PC-9 (cell line): ENCODE measurements at regions not wholly inside any gene's neighbourhood (a gene's known extent, or its start where the extent isn't known, plus 50 kb on each side); places are given as distances from the start of the nearest gene placed in this dataset.

Experiments
- BruUV-seq: library from RNA; stranded (reverse); fragments of 400-500 nt; replicated peaks from 2 replicates; lab custom pipeline; 2021; lab: Mats Ljungman, UMichigan
- CTCF ChIA-PET: fragments of 300-600 bp; sonication (Branson Sonifier 250); formaldehyde crosslinking; loops from one replicate; lab custom pipeline; 2022; ENCODE audit warnings: antibody characterized with exemption; lab: Charles Lee
- POLR2A ChIA-PET: fragments of 300-600 bp; sonication (Branson Sonifier 250); formaldehyde crosslinking; loops from one replicate; lab custom pipeline; 2022; ENCODE audit warnings: antibody characterized with exemption; ENCODE audit not compliant: unreplicated experiment; lab: Charles Lee
- DNase-seq, 2 experiments: peaks; one replicate each; pipeline versions ENCODE4 v3.0.0 to v3.0.0-alpha.2; 2015 to 2022; ENCODE audit warnings: mixed read lengths in 1 of 2
- H2AFZ ChIP-seq: fragments of 200-600 bp; sonication (generic); 2 replicates; pipeline ENCODE4 v1.8.1; 2017; ENCODE audit warnings: antibody characterized with exemption
- H3F3A ChIP-seq: fragments of 200-600 bp; sonication (generic); 2 replicates; pipeline ENCODE4 v1.8.1; 2017; ENCODE audit warnings: antibody characterized with exemption, mild to moderate bottlenecking, low read depth; ENCODE audit not compliant: insufficient read depth
- H3K27ac ChIP-seq: fragments of 200-600 bp; sonication (generic); 2 replicates; pipeline ENCODE4 v1.6.1; 2016; ENCODE audit warnings: mixed run types
- H3K27me3 ChIP-seq: fragments of 200-600 bp; sonication (generic); 2 replicates; pipeline ENCODE4 v1.6.1; 2016; ENCODE audit warnings: low read depth, mixed run types; ENCODE audit not compliant: insufficient read depth
- H3K36me3 ChIP-seq: fragments of 200-600 bp; sonication (generic); 2 replicates; pipeline ENCODE4 v1.6.1; 2016; ENCODE audit warnings: low read depth, mixed run types
- H3K4me1 ChIP-seq: fragments of 200-600 bp; sonication (generic); replicated peaks from 2 replicates; pipeline ENCODE4 v1.6.1; 2016; ENCODE audit warnings: mixed run types; ENCODE audit not compliant: insufficient read depth
- H3K4me2 ChIP-seq: fragments of 200-600 bp; sonication (generic); 2 replicates; pipeline ENCODE4 v1.6.1; 2017; ENCODE audit warnings: mixed run types
- H3K4me3 ChIP-seq: fragments of 200-600 bp; sonication (generic); 2 replicates; pipeline ENCODE4 v1.6.1; 2016; ENCODE audit warnings: mixed run types
- H3K79me2 ChIP-seq: fragments of 200-600 bp; sonication (generic); 2 replicates; pipeline ENCODE4 v1.6.1; 2017; ENCODE audit warnings: low read depth, mixed run types
- H3K9me2 ChIP-seq: fragments of 200-600 bp; sonication (generic); 2 replicates; pipeline ENCODE4 v1.8.1; 2017; ENCODE audit warnings: mild to moderate bottlenecking; ENCODE audit not compliant: insufficient read depth
- H3K9me3 ChIP-seq: fragments of 200-600 bp; sonication (generic); 2 replicates; pipeline ENCODE4 v1.8.1; 2016; ENCODE audit warnings: low read depth; ENCODE audit not compliant: insufficient read depth
- H4K20me1 ChIP-seq: fragments of 200-600 bp; sonication (generic); 2 replicates; pipeline ENCODE4 v1.8.1; 2017; ENCODE audit not compliant: insufficient read depth
- EZH2 ChIP-seq: fragments of 200-600 bp; sonication (generic); IDR thresholded peaks from 2 replicates; pipeline ENCODE4 v1.8.0; 2017; ENCODE audit warnings: antibody characterized with exemption, low read depth
- intact Hi-C: fragments of 100-400 bp; cut with micrococcal nuclease; formaldehyde crosslinking; loops from one replicate; pipeline ENCODE4 v1.10.0; 2022; ENCODE audit not compliant: unreplicated experiment
- TF ChIP-seq, protein P1 (sequence below): fragments of 200-600 bp; sonication (generic); conservative IDR thresholded peaks from 2 replicates; pipeline ENCODE4 v1.6.1; 2017; ENCODE audit warnings: mixed run types, antibody characterized with exemption, mild to moderate bottlenecking, moderate library complexity

DNA sequence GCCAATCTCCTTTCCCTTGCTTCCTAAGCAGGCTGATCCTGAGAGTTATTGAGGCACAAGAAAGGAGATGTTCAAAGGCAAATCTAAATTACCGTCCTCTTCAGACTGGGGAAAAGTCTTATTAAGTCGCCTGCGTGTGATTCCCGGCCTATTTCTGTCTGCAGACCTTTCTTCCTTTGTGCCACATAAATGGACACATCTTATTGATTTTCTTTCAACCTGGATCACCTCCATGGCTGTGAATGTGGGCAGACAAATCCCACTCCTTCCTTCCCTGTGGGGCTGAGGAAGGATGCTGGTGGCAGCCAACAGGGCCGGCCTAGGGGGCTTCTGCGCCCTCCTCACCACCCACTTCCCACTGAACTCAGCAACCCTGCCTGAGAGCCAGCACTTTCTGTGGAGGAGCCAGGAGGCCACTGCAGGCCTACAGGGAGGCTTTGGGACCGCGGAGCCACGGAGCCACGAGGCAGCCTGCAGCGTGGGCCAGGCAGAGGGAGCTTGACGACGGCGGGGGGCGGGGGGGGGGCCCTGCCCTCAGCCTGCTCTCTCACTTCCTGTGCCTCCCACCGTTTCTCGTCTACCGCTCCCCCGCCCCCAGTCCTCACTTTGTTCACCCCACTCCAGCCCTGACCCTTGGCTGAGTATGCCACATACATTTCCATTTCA, 73.6 kb upstream of the LMO1 start:
- Histone ChIP-seq H2AFZ (no peak overlapping the region), H3K4me3 (no peak overlapping the region), H3K4me2 (peak overlapping the region; percentile 67), H3K9me2 (no peaks in the 10 kb centered on the region), H3K4me1 (peaks cover 57% of the 10 kb centered on the region), H3K27ac (peak overlapping the region; percentile 71; the same call in 1 of the 2 replicates), H3F3A (peaks cover 34% of the 10 kb centered on the region; the same call in 1 of the 2 replicates), H3K36me3 (no peaks in the 10 kb centered on the region), H4K20me1 (no peaks in the 10 kb centered on the region), H3K27me3 (no peaks in the 10 kb centered on the region), H3K79me2 (no peaks in the 10 kb centered on the region), H3K9me3 (no peaks in the 10 kb centered on the region)
- no peak for DNase-seq
- ChIA-PET CTCF (no interaction called here), POLR2A (no interaction called here)
- TF ChIP-seq, protein P1, sequence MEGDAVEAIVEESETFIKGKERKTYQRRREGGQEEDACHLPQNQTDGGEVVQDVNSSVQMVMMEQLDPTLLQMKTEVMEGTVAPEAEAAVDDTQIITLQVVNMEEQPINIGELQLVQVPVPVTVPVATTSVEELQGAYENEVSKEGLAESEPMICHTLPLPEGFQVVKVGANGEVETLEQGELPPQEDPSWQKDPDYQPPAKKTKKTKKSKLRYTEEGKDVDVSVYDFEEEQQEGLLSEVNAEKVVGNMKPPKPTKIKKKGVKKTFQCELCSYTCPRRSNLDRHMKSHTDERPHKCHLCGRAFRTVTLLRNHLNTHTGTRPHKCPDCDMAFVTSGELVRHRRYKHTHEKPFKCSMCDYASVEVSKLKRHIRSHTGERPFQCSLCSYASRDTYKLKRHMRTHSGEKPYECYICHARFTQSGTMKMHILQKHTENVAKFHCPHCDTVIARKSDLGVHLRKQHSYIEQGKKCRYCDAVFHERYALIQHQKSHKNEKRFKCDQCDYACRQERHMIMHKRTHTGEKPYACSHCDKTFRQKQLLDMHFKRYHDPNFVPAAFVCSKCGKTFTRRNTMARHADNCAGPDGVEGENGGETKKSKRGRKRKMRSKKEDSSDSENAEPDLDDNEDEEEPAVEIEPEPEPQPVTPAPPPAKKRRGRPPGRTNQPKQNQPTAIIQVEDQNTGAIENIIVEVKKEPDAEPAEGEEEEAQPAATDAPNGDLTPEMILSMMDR, result no peak
- TF ChIP-seq EZH2, result no peak
- BruUV-seq, result no TSS peak
- intact Hi-C loops, result no loop called here

DNA sequence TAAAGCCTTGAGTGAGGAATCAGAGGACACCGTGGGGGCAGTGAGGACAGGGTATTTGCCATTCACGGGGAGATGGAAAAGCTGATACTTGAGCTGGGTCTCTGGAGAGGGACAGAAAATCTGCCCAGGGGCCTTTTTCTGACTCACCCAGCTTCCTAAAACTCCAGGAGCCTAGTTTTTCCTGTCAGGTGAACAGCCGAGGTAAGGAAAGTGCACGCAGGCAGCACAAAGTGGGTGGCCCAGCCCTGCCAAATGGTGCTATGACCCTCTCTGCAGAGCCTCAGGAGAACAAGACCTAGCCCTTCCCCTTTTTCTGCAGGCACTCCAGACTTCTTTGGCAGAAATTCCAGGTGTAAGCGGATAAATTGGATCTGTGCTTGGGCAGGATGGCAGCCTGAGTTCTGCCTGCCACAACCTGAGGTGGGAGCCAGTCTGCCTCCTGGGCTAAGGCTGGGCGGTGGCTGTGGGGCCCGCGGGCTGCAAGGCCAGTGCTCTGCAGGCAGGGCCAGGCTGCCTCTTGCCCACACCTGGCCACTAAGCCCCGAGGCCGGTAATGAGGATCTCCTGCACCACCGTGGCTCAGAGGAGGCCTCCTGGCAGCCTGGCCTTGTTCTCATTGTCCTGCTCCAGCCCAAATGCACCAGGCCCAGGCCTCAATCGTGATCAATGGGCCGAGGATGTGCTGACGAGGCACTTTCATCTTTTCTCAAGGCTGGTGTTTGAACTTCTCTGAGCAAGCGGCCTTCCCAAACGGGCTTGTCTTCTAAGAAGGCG, 72.9 kb upstream of the LMO1 start:
- Histone ChIP-seq H4K20me1 (no peaks in the 10 kb centered on the region), H3F3A (peaks cover 32% of the 10 kb centered on the region; the same call in 1 of the 2 replicates), H3K79me2 (no peaks in the 10 kb centered on the region), H3K9me3 (no peaks in the 10 kb centered on the region), H3K36me3 (no peaks in the 10 kb centered on the region), H2AFZ (no peak overlapping the region), H3K27me3 (no peaks in the 10 kb centered on the region), H3K4me3 (peak overlapping the region; percentile 14; the same call in 1 of the 2 replicates), H3K4me1 (peaks cover 49% of the 10 kb centered on the region), H3K9me2 (no peaks in the 10 kb centered on the region), H3K27ac (peak overlapping the region; percentile 71), H3K4me2 (peak overlapping the region; percentile 67)
- CTCF ChIA-PET, result interaction anchor here (0.9 kb wide), 1 partner anchor 18 kb away, joined by 6 read pairs; no protein-coding TSS in a partner anchor
- POLR2A ChIA-PET, result no interaction called here
- TF ChIP-seq EZH2, result no peak
- TF ChIP-seq, protein P1, result no peak
- intact Hi-C loops, result no loop called here
- no TSS peak for BruUV-seq
- peak; percentile 67 to 82 for DNase-seq

DNA sequence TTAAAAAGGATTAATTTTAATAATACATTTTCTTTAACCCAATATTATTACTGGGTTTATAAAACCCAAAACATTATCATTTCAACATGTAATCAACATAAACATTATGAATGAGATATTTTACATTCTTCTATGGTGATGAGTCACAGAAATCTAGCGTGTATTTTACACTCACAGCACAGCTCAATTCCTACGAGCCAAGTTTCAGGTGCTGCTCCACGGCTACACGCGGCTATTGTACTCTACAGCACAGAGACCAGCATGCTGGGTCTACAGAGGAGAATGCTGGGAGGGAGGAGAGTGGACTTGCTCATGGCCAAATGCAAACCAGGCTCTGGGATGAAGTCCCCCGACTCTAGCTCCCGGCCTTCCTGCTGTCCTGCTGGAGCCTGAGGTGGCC, 72.0 kb upstream of the LMO1 start:
- Histone ChIP-seq H2AFZ (no peak overlapping the region), H3K4me2 (peak overlapping the region; percentile 67), H3K27ac (peak overlapping the region; percentile 71), H3K79me2 (no peaks in the 10 kb centered on the region), H4K20me1 (no peaks in the 10 kb centered on the region), H3K9me2 (no peaks in the 10 kb centered on the region), H3K4me3 (no peak overlapping the region; the same call in 1 of the 2 replicates), H3F3A (peaks cover 32% of the 10 kb centered on the region; the same call in 1 of the 2 replicates), H3K4me1 (peaks cover 46% of the 10 kb centered on the region), H3K9me3 (no peaks in the 10 kb centered on the region), H3K36me3 (no peaks in the 10 kb centered on the region), H3K27me3 (no peaks in the 10 kb centered on the region)
- intact Hi-C loops, result loop anchor here (2.0 kb wide), 2 partner anchors 19 to 231 kb away; no protein-coding TSS in a partner anchor
- no peak for TF ChIP-seq EZH2
- TF ChIP-seq, protein P1, result no peak
- CTCF ChIA-PET, result interaction anchor here (0.7 to 0.9 kb wide), 2 partner anchors 19 to 231 kb away, joined by 3 to 6 read pairs; no protein-coding TSS in a partner anchor
- POLR2A ChIA-PET, result no interaction called here
- DNase-seq, result peak in 1 of 2 experiments; percentile 46
- no TSS peak for BruUV-seq
